ENCODE measurements at regions not wholly inside any gene's neighbourhood (a gene's known extent, or its start where the extent isn't known, plus 50 kb on each side); places are given as distances from the start of the nearest gene placed in this dataset.

DNA sequence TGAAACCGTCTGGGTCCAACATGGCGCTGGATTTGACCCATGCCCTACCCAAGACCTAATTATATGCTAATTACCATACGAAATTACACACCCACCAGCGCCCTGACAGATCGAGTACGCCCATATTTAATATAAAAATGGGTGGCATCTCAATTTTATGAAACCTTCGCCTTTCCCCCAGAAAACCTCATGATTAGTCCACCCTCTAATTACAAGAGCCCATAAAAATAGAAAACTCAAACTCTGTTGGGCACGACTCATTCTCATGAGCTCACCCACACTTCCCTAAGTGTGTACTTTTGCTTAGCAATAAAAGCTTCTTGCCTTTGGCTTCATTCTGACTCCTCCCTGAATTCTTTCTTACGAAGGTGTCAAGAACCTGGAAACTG is 136.4 kb downstream of the OR2B2 start:
- Histone ChIP-seq H2AK5ac (ENCODE audit: low read depth, low read length) (no peak overlapping the region), H3K9ac (ENCODE audit: low read depth, low read length) (no peak overlapping the region), H3K9me3 (ENCODE audit: control insufficient read depth, insufficient read depth, low read length) (no peaks in the 10 kb centered on the region), H3K36me3 (ENCODE audit: control insufficient read depth, insufficient read depth, low read length) (no peaks in the 10 kb centered on the region), H2AK9ac (replicated peaks; ENCODE audit: low read depth, low read length, poor library complexity) (no peak overlapping the region), H2BK120ac (ENCODE audit: low read depth, low read length) (no peak overlapping the region), H3K27ac (ENCODE audit: insufficient read depth, low read length) (no peak overlapping the region), H3K56ac (ENCODE audit: extremely low read depth, insufficient read depth, low read length) (no peak overlapping the region), H2AFZ (replicated peaks; ENCODE audit: low read length, poor library complexity) (no peak overlapping the region), H4K8ac (ENCODE audit: low read depth in 2 of 2, low read length in 2 of 2) (no peak overlapping the region), H3K18ac (ENCODE audit: low read depth, low read length) (no peak overlapping the region), H4K20me1 (ENCODE audit: insufficient read depth, low read length) (no peaks in the 10 kb centered on the region), H4K91ac (ENCODE audit: insufficient read depth, low read depth, low read length) (no peak overlapping the region), H2BK20ac (ENCODE audit: low read depth, low read length) (no peak overlapping the region), H3K23ac (ENCODE audit: low read depth, low read length) (no peak overlapping the region), H3K4me3 (ENCODE audit: insufficient read depth, low read depth, low read length) (no peak overlapping the region), H4K5ac (ENCODE audit: low read depth, low read length) (no peak overlapping the region), H3K4me2 (ENCODE audit: low read depth, low read length) (no peak overlapping the region), H3K27me3 (ENCODE audit: control insufficient read depth, insufficient read depth, low read length) (peaks cover 4% of the 10 kb centered on the region; the same call in 1 of the 2 replicates), H3K9me1 (ENCODE audit: insufficient read depth, low read length) (no peaks in the 10 kb centered on the region), H3K4me1 (ENCODE audit: control insufficient read depth, insufficient read depth, low read length) (no peaks in the 10 kb centered on the region), H2BK5ac (ENCODE audit: low read depth, low read length, poor library complexity, severe bottlenecking) (no peak overlapping the region), H3K14ac (replicated peaks; ENCODE audit: low read depth, low read length) (no peak overlapping the region), H2BK15ac (ENCODE audit: low read depth, low read length) (no peak overlapping the region), H3K79me1 (ENCODE audit: low read depth in 1 of 2, low read length in 2 of 2) (no peaks in the 10 kb centered on the region), H3K4ac (ENCODE audit: low read depth, low read length) (no peak overlapping the region)
- intact Hi-C loops (cut with micrococcal nuclease): no loop called here
- DNase-seq (no peak), ATAC-seq (ENCODE audit: low read depth) (no peak)
- in situ Hi-C loops (cut with MboI; ENCODE audit: low sequenced_read_pairs): no loop called here
- no CpG with 5 or more reads among the region's 9 CpGs for WGBS, 2 experiments (ENCODE audit: extremely low coverage in 2 of 2, insufficient read length in 1 of 2)
- ChIA-PET POLR2A (ENCODE audit: unreplicated experiment) (no interaction called here), CTCF (interaction anchor here (1.3 kb wide), 1 partner anchor 119 kb away, joined by 4 read pairs; no protein-coding TSS in a partner anchor)
- dilution Hi-C loops (cut with HindIII; ENCODE audit: low sequenced_read_pairs, unreplicated experiment): no loop called here
- TF ChIP-seq MAZ (IDR thresholded peaks at IDR 0.05; ENCODE audit: borderline replicate concordance, low read depth, low read length) (no peak), MXI1 (IDR thresholded peaks at IDR 0.05; ENCODE audit: borderline replicate concordance, low read depth, low read length) (no peak), RCOR1 (IDR thresholded peaks at IDR 0.05; ENCODE audit: insufficient replicate concordance, low read length) (no peak), RAD21 (IDR thresholded peaks at IDR 0.05; ENCODE audit: low read length) (no peak), CHD1 (IDR thresholded peaks at IDR 0.05; ENCODE audit: low read depth, low read length) (no peak), NFE2L2 (IDR thresholded peaks at IDR 0.05; ENCODE audit: low read depth, low read length) (no peak), MAFK (IDR thresholded peaks at IDR 0.05; ENCODE audit: low read depth, low read length) (no peak), FOS (IDR thresholded peaks at IDR 0.05; ENCODE audit: low read depth, low read length) (no peak), POLR2A (IDR thresholded peaks at IDR 0.05; ENCODE audit: low read depth, low read length) (no peak), BHLHE40 (IDR thresholded peaks at IDR 0.05; ENCODE audit: low read depth, low read length) (no peak), RFX5 (IDR thresholded peaks at IDR 0.05; ENCODE audit: low read depth, low read length) (no peak), CEBPB (IDR thresholded peaks at IDR 0.05; ENCODE audit: low read depth, low read length) (no peak)
- TF ChIP-seq, protein P1, sequence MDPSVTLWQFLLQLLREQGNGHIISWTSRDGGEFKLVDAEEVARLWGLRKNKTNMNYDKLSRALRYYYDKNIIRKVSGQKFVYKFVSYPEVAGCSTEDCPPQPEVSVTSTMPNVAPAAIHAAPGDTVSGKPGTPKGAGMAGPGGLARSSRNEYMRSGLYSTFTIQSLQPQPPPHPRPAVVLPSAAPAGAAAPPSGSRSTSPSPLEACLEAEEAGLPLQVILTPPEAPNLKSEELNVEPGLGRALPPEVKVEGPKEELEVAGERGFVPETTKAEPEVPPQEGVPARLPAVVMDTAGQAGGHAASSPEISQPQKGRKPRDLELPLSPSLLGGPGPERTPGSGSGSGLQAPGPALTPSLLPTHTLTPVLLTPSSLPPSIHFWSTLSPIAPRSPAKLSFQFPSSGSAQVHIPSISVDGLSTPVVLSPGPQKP (IDR thresholded peaks at IDR 0.05; ENCODE audit: borderline replicate concordance, low read depth, low read length): no peak
- TF ChIP-seq, protein P2, sequence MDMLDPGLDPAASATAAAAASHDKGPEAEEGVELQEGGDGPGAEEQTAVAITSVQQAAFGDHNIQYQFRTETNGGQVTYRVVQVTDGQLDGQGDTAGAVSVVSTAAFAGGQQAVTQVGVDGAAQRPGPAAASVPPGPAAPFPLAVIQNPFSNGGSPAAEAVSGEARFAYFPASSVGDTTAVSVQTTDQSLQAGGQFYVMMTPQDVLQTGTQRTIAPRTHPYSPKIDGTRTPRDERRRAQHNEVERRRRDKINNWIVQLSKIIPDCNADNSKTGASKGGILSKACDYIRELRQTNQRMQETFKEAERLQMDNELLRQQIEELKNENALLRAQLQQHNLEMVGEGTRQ (IDR thresholded peaks at IDR 0.05; ENCODE audit: low read depth, low read length): no peak
- BruUV-seq (replicated peaks): no TSS peak

Data from IMR-90 (cell line).